Ovary (tissue), 7 donors: ENCODE measurements at regions not wholly inside any gene's neighbourhood (a gene's known extent, or its start where the extent isn't known, plus 50 kb on each side); places are given as distances from the start of the nearest gene placed in this dataset.
"Not testable (repeated sequence)": the region's sequence is repeated elsewhere in the genome, so short reads cannot be mapped to it uniquely, and the experiment has no call there.

Source experiments
- DNase-seq, 5 donors: peaks; one replicate each; pipeline ENCODE4 v3.0.0-alpha.2; 2019 to 2020
- H3K27ac ChIP-seq, 2 donors: fragments of 200-600 bp; one replicate each; pipeline versions ENCODE4 v1.5.1 to v1.8.0; 2019 to 2022
- H3K27me3 ChIP-seq: fragments of 200-600 bp; one replicate; pipeline ENCODE4 v1.8.0; 2022
- H3K36me3 ChIP-seq: fragments of 200-600 bp; sonication (generic); one replicate; pipeline ENCODE4 v1.5.1; 2019
- H3K4me1 ChIP-seq: one replicate; pipeline ENCODE4 v1.8.1; 2013; ENCODE audit warnings: mild to moderate bottlenecking, moderate library complexity; ENCODE audit not compliant: insufficient read depth
- H3K4me3 ChIP-seq: fragments of 200-600 bp; sonication (generic); one replicate; pipeline ENCODE4 v1.5.1; 2017
- H3K9me3 ChIP-seq, 2 donors: fragments of 200-600 bp in 1 of 2; sonication (generic) in 1 of 2; one replicate each; pipeline versions ENCODE4 v1.5.1 to v1.8.1; 2013 to 2019; ENCODE audit warnings: mild to moderate bottlenecking in 1 of 2, moderate library complexity in 1 of 2
- POLR2A ChIP-seq: fragments of 450-650 bp; IDR thresholded peaks from one replicate; pipeline ENCODE4 v1.6.1; 2017; ENCODE audit warnings: antibody characterized with exemption, mild to moderate bottlenecking, moderate library complexity
- WGBS, 3 donors: extraction: QIAGEN DNeasy Blood & Tissue Kit in 1 of 3; methylation state at CpG; one replicate each; pipeline versions ENCODE4 v1.1.5 to v1.1.7; 2013 to 2017; 5-methylcytosine and 5-hydroxymethylcytosine counted together
- intact Hi-C, 4 donors: fragments of 100-400 bp; cut with DNase I; formaldehyde crosslinking; loops; one replicate each; pipeline versions ENCODE4 v1.11.0 to v1.15.1; 2022 to 2023
- TF ChIP-seq, protein P1 (sequence below), 3 donors: fragments of 450-650 bp in 2 of 3; fragments of 200-600 bp in 1 of 3; IDR thresholded peaks; one replicate each; pipeline versions ENCODE4 v1.5.1 to v1.8.0; 2016 to 2022; ENCODE audit warnings: antibody characterized with exemption in 3 of 3, mild to moderate bottlenecking in 1 of 3
- donor health status: DM: no; HTN: no; CAD: no; lungs with moderate emphysema.
- donor health status: DM: no; HTN: no; CAD: no.
- donor health status: Bipolar disorder and iron deficiency.
- donor health status: DM: no; HTN: no; CAD: no.
- donor health status: DM: yes; HTN: yes; CAD: no.

DNA sequence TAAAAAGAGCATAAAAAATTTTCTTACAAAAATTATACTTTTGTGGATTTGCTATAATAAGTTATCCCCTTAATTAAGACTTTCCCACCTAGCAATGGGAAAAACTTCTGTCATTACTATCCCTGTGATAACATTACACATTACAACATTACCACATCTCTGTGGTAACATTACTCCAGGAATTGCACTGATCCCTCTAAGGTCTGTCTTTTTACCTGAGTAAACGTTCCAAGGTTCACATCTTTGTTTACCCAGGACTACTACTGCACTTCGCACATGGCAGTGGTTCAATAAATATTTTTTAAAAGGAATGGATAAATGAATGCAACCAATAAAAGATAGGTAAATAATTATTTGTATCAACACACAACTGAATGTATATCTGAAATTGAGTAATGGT is 92.4 kb upstream of the NOX4 start:
- TF ChIP-seq, protein P1, sequence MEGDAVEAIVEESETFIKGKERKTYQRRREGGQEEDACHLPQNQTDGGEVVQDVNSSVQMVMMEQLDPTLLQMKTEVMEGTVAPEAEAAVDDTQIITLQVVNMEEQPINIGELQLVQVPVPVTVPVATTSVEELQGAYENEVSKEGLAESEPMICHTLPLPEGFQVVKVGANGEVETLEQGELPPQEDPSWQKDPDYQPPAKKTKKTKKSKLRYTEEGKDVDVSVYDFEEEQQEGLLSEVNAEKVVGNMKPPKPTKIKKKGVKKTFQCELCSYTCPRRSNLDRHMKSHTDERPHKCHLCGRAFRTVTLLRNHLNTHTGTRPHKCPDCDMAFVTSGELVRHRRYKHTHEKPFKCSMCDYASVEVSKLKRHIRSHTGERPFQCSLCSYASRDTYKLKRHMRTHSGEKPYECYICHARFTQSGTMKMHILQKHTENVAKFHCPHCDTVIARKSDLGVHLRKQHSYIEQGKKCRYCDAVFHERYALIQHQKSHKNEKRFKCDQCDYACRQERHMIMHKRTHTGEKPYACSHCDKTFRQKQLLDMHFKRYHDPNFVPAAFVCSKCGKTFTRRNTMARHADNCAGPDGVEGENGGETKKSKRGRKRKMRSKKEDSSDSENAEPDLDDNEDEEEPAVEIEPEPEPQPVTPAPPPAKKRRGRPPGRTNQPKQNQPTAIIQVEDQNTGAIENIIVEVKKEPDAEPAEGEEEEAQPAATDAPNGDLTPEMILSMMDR (IDR thresholded peaks at IDR 0.05): no peak
- TF ChIP-seq POLR2A: no peak
- Histone ChIP-seq H3K4me3 (no peak overlapping the region), H3K4me1 (no peaks in the 10 kb centered on the region), H3K36me3 (no peaks in the 10 kb centered on the region), H3K27me3 (no peaks in the 10 kb centered on the region), H3K9me3 (no peaks in the 10 kb centered on the region), H3K27ac (no peak overlapping the region)
- intact Hi-C loops: no loop called here
- DNase-seq: no peak
- 68 to 73% (median 68%) methylated on average over 2 of the region's 2 CpGs for WGBS, 3 donors

DNA sequence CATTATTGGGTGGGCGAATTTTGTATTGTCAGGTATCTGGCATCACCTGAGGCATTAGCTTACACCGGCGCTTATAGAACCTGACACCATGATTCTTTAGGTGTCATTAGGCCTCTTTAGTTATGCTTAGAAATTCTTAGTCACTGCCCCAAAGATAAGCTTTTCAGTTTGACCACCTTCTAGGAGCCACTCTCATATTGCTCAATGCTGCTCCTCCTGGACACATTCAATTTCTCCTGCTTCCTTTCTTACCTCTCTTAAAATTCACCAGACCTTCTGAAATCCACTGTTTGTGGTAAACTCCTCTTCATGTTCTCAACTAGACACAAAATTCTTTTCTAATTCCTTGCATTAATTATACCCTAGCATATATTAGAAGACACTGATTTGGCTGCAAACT is 93.9 kb upstream of the NOX4 start:
- H3K4me3 ChIP-seq, H3K36me3 ChIP-seq, intact Hi-C loops, H3K27me3 ChIP-seq, DNase-seq, H3K9me3 ChIP-seq, H3K4me1 ChIP-seq, H3K27ac ChIP-seq: not testable (repeated sequence)
- 94 to 97% (median 96%) methylated on average over 3 of the region's 3 CpGs for WGBS, 3 donors

DNA sequence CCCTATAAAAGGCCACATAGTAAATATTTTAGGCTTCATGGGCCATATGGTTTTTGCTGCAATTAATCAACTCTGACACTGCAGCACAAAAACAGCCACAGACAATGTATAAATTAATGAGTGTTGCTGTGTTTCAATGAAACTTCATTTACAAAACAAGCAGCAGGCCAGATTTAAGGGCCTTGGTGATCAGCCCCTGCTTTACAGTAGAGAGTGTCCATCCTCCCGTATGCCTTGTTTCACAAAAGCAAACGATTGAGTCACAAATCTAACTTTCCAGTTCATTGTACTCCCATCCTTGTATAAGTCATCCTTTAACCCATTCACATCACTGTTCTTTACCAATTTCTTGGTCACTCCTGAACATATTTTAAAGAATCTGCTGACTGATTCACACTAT is 94.3 kb upstream of the NOX4 start:
- H3K4me3 ChIP-seq, H3K4me1 ChIP-seq, DNase-seq, H3K27me3 ChIP-seq, H3K9me3 ChIP-seq, intact Hi-C loops, H3K27ac ChIP-seq, H3K36me3 ChIP-seq: not testable (repeated sequence)
- WGBS, 3 donors: 41 to 49% (median 43%) methylated on average over 2 of the region's 2 CpGs

DNA sequence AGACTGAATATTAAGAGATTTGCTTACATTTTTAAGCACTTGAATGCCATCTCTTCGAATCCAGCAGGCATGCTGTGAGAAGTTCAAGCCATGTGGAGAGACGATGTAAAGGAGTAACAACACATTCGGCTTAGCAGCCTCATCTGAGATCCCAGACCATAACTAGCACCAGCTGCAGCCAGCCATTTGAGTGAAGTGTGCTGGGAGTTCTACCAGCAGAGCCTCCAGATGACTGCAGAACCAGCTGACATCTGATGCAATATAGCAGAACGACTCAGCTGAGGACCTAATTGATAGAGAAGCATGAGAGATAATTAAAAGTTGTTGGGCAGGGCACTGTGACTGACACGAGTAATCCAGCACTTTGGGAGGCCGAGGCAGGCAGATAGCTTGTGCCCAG is 98.2 kb upstream of the NOX4 start:
- H3K27ac ChIP-seq, H3K27me3 ChIP-seq, H3K36me3 ChIP-seq, H3K4me3 ChIP-seq, H3K9me3 ChIP-seq, H3K4me1 ChIP-seq, intact Hi-C loops, DNase-seq: not testable (repeated sequence)
- WGBS, 3 donors: 87 to 94% (median 89%) methylated on average over 6 of the region's 6 CpGs

DNA sequence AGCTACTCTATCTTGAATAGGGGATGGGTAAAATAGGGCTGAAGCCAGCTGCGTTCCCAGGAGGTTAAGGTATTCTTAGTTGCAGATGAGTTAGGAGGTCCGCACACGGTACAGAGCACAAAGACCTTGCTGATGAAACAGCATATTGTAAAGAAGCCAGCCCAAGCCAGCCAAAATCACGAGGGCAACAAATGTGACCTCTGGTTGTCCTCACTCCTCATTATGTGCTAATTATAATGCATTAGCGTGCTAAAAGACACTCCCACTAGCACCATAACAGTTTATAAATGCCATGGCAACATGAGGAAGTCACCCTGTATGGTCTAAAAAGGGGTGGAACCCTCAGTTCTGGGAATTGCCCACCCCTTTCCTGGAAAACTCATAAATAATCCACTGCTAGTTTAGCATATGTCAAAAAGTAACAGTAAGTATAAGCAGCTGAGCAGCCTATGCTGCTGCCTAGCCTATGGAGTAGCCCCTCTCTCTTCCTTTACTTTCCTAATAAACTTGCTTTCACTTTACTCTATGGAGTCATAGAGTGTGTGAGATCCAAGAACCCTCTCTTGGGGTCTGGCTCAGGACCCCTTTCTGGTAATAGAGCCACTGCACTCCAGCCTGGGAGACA is 98.9 kb upstream of the NOX4 start:
- peak in 1 of 5 donors; percentile 27 for DNase-seq
- H3K27ac ChIP-seq, H3K36me3 ChIP-seq, intact Hi-C loops, H3K4me3 ChIP-seq, H3K4me1 ChIP-seq, H3K27me3 ChIP-seq, H3K9me3 ChIP-seq: not testable (repeated sequence)
- 64 to 79% (median 78%) methylated on average over 5 of the region's 5 CpGs for WGBS, 3 donors

DNA sequence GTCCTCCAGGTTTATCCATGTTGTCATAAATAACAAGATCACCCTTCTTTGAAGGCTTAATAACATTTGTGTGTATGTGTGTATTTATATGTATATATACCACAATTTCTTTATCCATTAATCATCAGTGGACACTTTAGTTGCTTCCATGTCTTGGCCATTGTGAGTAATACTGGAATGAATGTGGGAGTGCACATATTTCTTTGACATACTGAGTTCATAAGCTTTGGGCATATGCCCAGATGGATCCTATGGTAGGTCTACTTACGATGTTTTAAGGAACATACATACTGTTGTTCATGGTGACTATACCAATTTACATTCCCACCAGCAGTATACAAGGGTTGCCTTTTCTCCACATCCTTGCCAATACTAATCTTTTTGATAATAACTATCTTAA is 108.8 kb upstream of the TRIM77 start:
- H3K4me1 ChIP-seq, H3K36me3 ChIP-seq, H3K4me3 ChIP-seq, intact Hi-C loops, H3K27ac ChIP-seq, H3K9me3 ChIP-seq, DNase-seq, H3K27me3 ChIP-seq: not testable (repeated sequence)
- 85 to 96% (median 92%) methylated on average over 1 of the region's 1 CpG for WGBS, 3 donors

DNA sequence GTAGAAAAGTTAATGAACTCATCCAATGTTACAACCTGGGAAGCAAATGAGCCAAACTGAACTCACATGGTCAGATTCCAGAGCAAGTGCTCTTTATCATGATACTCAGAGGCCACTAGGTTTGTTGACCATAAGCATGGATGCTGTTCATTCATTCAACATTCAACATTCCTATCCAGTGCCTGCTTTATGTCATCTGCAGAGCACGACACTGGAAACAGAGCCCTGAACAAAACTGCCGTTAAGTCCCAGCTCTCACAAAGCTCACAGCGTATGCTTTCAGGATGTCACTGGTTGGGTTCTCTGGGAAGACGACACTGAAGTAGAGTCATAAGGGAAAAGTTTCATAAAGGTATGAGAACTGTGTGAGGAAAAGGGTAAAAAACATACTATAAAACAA is 105.8 kb upstream of the TRIM77 start:
- 71 to 85% (median 82%) methylated on average over 4 of the region's 4 CpGs for WGBS, 3 donors
- no peak overlapping the region for H3K27ac ChIP-seq
- H3K9me3 ChIP-seq: no peaks in the 10 kb centered on the region
- TF ChIP-seq POLR2A: no peak
- H3K27me3 ChIP-seq: no peaks in the 10 kb centered on the region
- no peaks in the 10 kb centered on the region for H3K36me3 ChIP-seq
- H3K4me1 ChIP-seq: no peaks in the 10 kb centered on the region
- no peak for DNase-seq
- H3K4me3 ChIP-seq: no peak overlapping the region
- intact Hi-C loops: no loop called here

DNA sequence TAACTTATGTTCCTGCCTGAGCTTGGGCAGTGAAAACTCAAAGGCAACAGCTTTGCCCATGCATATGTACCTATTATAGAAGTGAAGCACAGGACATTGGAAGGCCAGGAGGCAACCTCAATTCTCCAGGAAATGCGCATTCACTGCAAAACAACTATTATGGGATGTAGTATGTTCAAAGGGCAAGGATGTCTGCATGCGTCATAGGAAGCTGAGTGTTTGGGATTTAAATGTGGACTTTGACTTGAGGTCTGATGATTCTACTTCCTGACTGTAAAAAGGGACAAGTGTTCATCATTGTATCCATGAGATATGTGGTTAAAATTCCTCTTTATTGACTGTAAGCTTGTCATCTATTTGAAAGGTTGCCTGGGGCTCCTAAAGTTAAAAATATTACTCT is 103.3 kb upstream of the TRIM77 start:
- H3K27me3 ChIP-seq, intact Hi-C loops, H3K4me1 ChIP-seq, H3K9me3 ChIP-seq, H3K36me3 ChIP-seq, H3K27ac ChIP-seq, DNase-seq, H3K4me3 ChIP-seq: not testable (repeated sequence)
- 69 to 75% (median 75%) methylated on average over 2 of the region's 2 CpGs for WGBS, 3 donors

DNA sequence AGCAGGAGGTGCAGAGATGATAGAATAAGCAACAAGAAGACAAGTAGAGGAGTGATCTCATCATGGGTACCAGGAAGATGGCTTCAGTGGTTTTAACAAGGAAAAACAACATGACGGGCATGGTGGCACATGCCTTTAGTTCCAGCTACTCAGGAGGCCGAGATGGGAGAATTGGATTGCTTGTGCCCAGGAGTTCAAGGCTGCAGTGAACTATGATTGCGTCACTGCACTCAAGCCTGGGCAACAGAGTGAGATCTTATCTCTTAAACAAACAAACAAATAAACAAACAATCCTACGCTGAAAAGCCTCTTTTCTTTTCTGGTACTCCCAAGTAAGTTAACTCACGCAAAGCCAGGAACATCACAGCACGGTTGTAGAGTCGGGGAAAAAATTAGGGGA is 102.6 kb upstream of the TRIM77 start:
- H3K4me1 ChIP-seq, H3K4me3 ChIP-seq, H3K36me3 ChIP-seq, H3K27ac ChIP-seq, H3K27me3 ChIP-seq, DNase-seq, intact Hi-C loops, H3K9me3 ChIP-seq: not testable (repeated sequence)
- 70 to 74% (median 71%) methylated on average over 7 of the region's 7 CpGs for WGBS, 3 donors
